WTC11 (cell line): ENCODE measurements at regions not wholly inside any gene's neighbourhood (a gene's known extent, or its start where the extent isn't known, plus 50 kb on each side); places are given as distances from the start of the nearest gene placed in this dataset.

Experiments used
- CTCF ChIP-seq: fragments of 200-600 bp; IDR thresholded peaks from 2 replicates; pipeline ENCODE4 v1.8.0; 2022; ENCODE audit warnings: antibody characterized with exemption
- EMX1 ChIP-seq: fragments of 250-450 bp; sonication (Bioruptor Pico); IDR thresholded peaks from 2 replicates; pipeline ENCODE4 v1.8.0; 2021; ENCODE audit warnings: mild to moderate bottlenecking
- ETV6 ChIP-seq: sonication (generic); formaldehyde crosslinking; IDR thresholded peaks from 2 replicates; pipeline ENCODE4 v1.8.1; 2022; ENCODE audit warnings: mild to moderate bottlenecking, missing genetic modification reagents
- JUN ChIP-seq: sonication (generic); formaldehyde crosslinking; IDR thresholded peaks from 2 replicates; pipeline ENCODE4 v1.8.0; 2023; ENCODE audit warnings: mild to moderate bottlenecking, missing genetic modification reagents
- ZNF263 ChIP-seq: sonication (generic); formaldehyde crosslinking; IDR thresholded peaks from 2 replicates; pipeline ENCODE4 v1.8.1; 2022; ENCODE audit warnings: low read depth, mild to moderate bottlenecking, moderate library complexity, missing genetic modification reagents

GRCh38 chr7:69534461-69535041 lies 63.7 kb upstream of the AUTS2 start:
- TF ChIP-seq CTCF (no peak), EMX1 (CRISPR knock-in tag) (no peak), ETV6 (CRISPR knock-in tag) (no peak), ZNF263 (CRISPR knock-in tag) (no peak), JUN (CRISPR knock-in tag) (no peak)
